ENCODE measurements at regions not wholly inside any gene's neighbourhood (a gene's known extent, or its start where the extent isn't known, plus 50 kb on each side); places are given as distances from the start of the nearest gene placed in this dataset.

DNA sequence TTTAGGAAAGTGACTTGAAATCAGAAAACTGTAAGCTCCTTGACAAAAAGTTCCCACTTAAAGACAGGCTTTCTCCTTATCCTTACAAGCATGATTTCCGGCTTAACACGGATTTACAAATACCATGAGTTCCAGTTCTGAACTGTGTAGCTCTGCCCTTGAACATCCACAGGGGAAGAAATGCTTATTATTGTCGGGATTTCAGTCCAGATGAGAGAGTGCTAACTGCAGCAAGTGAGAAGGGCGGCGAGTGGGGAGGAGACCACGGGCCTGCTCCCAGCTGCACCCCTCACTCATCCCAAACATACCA, 73.1 kb downstream of the LRRC30 start:
- POLR2A ChIA-PET = no interaction called here
- CTCF ChIA-PET = no interaction called here
- TF ChIP-seq CTCF (IDR thresholded peaks at IDR 0.05; ENCODE audit: insufficient read depth, low read length, missing control alignments) = no peak
- H3K4me3 ChIP-seq (ENCODE audit: low read depth, low read length) = no peak overlapping the region
- DNase-seq (ENCODE audit: low read depth, low spot score) = no peak

- ChIA-PET CTCF (no interaction called here), POLR2A (no interaction called here)
- H3K4me3 ChIP-seq (ENCODE audit: low read depth, low read length) = no peak overlapping the region
- no peak for TF ChIP-seq CTCF (IDR thresholded peaks at IDR 0.05; ENCODE audit: insufficient read depth, low read length, missing control alignments)
- DNase-seq (ENCODE audit: low read depth, low spot score) = no peak
Observed at GRCh38 chr18:7305416-7305815, 74.5 kb downstream of the LRRC30 start.

DNA sequence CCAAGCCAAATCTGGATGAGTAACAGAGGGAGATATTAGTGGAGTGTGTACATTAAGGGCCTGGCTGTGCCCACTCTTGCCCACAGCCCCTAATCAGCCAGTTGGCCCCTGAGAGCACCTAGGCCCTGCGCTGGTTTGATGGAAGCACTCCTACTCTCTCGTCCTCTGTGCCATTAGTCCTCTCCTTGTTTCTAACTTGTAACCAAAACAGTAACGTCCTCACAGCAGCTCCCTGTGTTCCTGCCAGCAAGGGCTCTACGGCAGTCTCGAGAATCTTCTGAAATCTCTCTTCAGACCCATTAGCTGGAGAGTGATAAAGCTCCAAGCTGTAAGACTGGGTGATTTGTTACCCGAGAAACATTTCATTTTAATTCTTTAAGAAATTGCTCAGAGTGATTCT, 76.1 kb downstream of the LRRC30 start:
- POLR2A ChIA-PET = no interaction called here
- TF ChIP-seq CTCF (IDR thresholded peaks at IDR 0.05; ENCODE audit: insufficient read depth, low read length, missing control alignments) = no peak
- DNase-seq (ENCODE audit: low read depth, low spot score) = no peak
- H3K4me3 ChIP-seq (ENCODE audit: low read depth, low read length) = no peak overlapping the region
- CTCF ChIA-PET = no interaction called here

DNA sequence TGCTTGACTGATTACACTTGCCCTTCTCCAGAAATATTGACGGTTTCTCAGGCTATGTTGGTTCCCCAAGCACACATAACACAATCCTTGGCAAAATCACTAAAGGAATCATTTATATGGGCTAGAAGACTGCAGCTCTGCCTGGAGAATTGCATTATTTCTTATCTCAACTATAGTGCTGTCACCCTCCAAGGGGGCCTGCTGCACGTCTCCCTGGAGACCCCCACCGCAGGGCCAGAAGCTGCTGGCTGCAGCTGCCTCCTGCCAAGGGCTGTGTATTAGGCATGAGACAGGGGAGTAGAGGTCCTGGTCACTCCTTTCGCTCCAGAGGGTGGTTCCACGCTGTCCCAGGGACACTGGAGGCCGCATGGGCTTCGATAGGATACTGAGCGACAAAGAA, 76.6 kb downstream of the LRRC30 start:
- ChIA-PET CTCF (no interaction called here), POLR2A (no interaction called here)
- DNase-seq (ENCODE audit: low read depth, low spot score) = no peak
- no peak for TF ChIP-seq CTCF (IDR thresholded peaks at IDR 0.05; ENCODE audit: insufficient read depth, low read length, missing control alignments)
- H3K4me3 ChIP-seq (ENCODE audit: low read depth, low read length) = no peak overlapping the region

GRCh38 chr18:7317804-7318231, 86.9 kb downstream of the LRRC30 start:
- DNase-seq (ENCODE audit: low read depth, low spot score) = no peak
- H3K4me3 ChIP-seq (ENCODE audit: low read depth, low read length) = no peak overlapping the region
- no peak for TF ChIP-seq CTCF (IDR thresholded peaks at IDR 0.05; ENCODE audit: insufficient read depth, low read length, missing control alignments)
- POLR2A ChIA-PET = no interaction called here
- CTCF ChIA-PET = no interaction called here

DNA sequence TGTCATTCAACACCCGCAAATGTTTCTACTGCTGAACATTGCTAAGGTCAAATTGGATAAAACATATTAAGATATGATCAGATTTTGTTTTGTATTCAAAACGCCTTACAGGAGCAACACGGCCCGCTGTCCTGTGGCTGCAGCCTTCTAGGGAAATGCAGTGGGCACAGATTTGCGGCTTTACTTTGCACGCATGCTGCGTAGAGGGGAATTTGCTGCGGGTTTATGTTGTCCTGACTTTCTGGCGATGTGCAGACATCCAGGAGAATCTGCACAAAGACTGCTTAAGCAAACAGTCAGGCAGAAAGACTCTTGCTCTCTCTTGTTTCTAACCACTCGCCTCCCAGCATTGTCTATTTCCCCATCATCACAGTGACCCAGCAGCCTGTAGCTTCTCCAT, 88.3 kb downstream of the LRRC30 start:
- ChIA-PET POLR2A (no interaction called here), CTCF (no interaction called here)
- H3K4me3 ChIP-seq (ENCODE audit: low read depth, low read length) = no peak overlapping the region
- no peak for TF ChIP-seq CTCF (IDR thresholded peaks at IDR 0.05; ENCODE audit: insufficient read depth, low read length, missing control alignments)
- DNase-seq (ENCODE audit: low read depth, low spot score) = no peak

DNA sequence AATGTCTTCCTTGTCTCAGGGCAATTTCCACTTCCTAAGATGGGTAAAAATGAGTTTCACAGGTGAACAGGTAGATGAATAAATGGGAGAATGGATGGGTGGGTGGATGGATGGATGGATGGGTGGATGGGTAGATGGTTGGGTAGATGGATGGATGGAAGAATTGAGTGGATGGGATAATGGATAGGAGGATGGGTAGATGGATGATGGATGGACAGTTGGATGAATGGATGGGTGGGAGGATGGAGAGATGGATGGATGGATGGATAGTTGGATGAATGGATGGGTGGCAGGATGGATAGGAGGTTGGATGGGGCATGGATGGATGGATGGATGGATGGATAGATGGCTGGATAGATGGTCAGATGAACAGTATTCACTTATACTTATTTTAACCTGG, 90.9 kb downstream of the LRRC30 start:
- POLR2A ChIA-PET = no interaction called here
- no peak for DNase-seq (ENCODE audit: low read depth, low spot score)
- CTCF ChIA-PET = no interaction called here
- TF ChIP-seq CTCF (IDR thresholded peaks at IDR 0.05; ENCODE audit: insufficient read depth, low read length, missing control alignments) = no peak
- H3K4me3 ChIP-seq (ENCODE audit: low read depth, low read length) = no peak overlapping the region

Data from AG04449 (cell line).